ENCODE measurements at regions not wholly inside any gene's neighbourhood (a gene's known extent, or its start where the extent isn't known, plus 50 kb on each side); places are given as distances from the start of the nearest gene placed in this dataset.

DNA sequence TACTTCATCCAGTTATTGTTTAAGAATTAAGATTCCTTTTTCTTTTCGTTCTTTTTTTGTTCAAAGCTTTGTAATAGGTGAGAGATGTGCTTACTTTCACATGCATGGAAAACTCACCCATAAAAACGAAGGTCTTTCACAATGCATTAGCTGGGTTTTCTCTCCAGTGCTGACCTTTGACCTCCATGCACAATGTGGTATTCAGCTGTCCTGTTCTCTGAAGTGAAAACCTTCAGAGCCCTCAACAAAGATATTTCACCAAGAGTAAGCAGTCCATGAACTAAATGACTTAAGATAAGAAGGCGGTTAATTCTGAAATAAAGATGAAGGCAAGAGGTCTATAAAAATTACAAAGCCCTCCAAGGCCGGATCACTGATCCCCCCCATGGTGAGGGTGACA, 77.1 kb upstream of the IPO9 start:
- TF ChIP-seq EZH2phosphoT487 (IDR thresholded peaks at IDR 0.05; ENCODE audit: borderline replicate concordance, low read depth), result no peak
- no peak for TF ChIP-seq RXRA (IDR thresholded peaks at IDR 0.05; ENCODE audit: borderline replicate concordance, low read depth)
- TF ChIP-seq POLR2AphosphoS5 (IDR thresholded peaks at IDR 0.05; ENCODE audit: low read depth, low read length), result no peak
- TF ChIP-seq, protein P1, sequence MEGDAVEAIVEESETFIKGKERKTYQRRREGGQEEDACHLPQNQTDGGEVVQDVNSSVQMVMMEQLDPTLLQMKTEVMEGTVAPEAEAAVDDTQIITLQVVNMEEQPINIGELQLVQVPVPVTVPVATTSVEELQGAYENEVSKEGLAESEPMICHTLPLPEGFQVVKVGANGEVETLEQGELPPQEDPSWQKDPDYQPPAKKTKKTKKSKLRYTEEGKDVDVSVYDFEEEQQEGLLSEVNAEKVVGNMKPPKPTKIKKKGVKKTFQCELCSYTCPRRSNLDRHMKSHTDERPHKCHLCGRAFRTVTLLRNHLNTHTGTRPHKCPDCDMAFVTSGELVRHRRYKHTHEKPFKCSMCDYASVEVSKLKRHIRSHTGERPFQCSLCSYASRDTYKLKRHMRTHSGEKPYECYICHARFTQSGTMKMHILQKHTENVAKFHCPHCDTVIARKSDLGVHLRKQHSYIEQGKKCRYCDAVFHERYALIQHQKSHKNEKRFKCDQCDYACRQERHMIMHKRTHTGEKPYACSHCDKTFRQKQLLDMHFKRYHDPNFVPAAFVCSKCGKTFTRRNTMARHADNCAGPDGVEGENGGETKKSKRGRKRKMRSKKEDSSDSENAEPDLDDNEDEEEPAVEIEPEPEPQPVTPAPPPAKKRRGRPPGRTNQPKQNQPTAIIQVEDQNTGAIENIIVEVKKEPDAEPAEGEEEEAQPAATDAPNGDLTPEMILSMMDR (IDR thresholded peaks at IDR 0.05), result no peak
- no peak for TF ChIP-seq MAX (IDR thresholded peaks at IDR 0.05; ENCODE audit: low read depth)
- no peak for TF ChIP-seq EP300 (IDR thresholded peaks at IDR 0.05; ENCODE audit: borderline replicate concordance in 1 of 2, low read depth in 1 of 2, low read length in 1 of 2)
- no peak for TF ChIP-seq GABPA (IDR thresholded peaks at IDR 0.05; ENCODE audit: low read depth)
- TF ChIP-seq, protein P2, sequence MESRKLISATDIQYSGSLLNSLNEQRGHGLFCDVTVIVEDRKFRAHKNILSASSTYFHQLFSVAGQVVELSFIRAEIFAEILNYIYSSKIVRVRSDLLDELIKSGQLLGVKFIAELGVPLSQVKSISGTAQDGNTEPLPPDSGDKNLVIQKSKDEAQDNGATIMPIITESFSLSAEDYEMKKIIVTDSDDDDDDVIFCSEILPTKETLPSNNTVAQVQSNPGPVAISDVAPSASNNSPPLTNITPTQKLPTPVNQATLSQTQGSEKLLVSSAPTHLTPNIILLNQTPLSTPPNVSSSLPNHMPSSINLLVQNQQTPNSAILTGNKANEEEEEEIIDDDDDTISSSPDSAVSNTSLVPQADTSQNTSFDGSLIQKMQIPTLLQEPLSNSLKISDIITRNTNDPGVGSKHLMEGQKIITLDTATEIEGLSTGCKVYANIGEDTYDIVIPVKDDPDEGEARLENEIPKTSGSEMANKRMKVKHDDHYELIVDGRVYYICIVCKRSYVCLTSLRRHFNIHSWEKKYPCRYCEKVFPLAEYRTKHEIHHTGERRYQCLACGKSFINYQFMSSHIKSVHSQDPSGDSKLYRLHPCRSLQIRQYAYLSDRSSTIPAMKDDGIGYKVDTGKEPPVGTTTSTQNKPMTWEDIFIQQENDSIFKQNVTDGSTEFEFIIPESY (IDR thresholded peaks at IDR 0.05; ENCODE audit: borderline replicate concordance, low read depth), result no peak
- TF ChIP-seq, protein P3, sequence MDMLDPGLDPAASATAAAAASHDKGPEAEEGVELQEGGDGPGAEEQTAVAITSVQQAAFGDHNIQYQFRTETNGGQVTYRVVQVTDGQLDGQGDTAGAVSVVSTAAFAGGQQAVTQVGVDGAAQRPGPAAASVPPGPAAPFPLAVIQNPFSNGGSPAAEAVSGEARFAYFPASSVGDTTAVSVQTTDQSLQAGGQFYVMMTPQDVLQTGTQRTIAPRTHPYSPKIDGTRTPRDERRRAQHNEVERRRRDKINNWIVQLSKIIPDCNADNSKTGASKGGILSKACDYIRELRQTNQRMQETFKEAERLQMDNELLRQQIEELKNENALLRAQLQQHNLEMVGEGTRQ (IDR thresholded peaks at IDR 0.05; ENCODE audit: borderline replicate concordance, low read depth, low read length), result no peak
- no peak for TF ChIP-seq NFIC (IDR thresholded peaks at IDR 0.05; ENCODE audit: borderline replicate concordance)
